ENCODE measurements at regions not wholly inside any gene's neighbourhood (a gene's known extent, or its start where the extent isn't known, plus 50 kb on each side); places are given as distances from the start of the nearest gene placed in this dataset.
"Not testable (repeated sequence)": the region's sequence is repeated elsewhere in the genome, so short reads cannot be mapped to it uniquely, and the experiment has no call there.

DNA sequence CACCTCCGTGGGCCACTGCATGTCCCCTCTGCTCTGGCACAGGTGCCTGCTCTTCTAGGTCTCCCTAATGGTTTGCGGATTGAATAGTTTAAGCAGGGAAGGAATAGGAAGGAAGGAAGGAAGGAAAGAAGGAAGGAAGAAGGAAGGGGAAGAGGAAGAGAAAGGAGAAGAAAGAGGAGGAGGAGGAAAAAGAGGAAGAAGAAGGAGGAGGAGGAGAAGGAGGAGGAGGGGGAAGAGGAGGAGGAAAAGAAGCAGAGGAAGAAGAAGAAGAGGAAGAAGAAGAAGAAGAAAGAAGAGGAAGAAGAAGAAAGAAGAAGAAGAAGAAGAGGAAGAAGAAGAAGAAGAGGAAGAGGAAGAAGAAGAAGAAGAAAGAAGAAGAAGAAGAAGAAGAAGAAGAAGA is 376.8 kb upstream of the PODXL start:
- not testable (repeated sequence) for DNase-seq

DNA sequence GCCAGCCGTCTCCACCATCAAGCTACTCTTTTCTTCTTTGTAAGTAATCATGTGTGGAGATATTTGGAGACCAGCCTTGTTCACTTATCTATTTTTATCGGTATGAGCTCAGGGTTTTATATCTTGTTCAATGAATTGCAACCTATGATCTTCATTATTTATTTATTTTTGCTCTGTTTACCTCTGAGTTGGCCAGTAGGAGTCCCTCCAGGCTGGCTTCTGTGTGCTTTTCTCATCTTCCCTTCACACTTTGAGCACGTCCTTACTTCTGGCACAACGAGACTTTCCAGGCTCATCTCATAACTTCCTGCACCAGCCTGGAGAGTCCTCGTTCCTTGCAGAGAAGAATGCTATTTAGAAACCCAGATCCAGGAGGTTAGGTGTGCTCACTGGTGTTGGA is 375.8 kb upstream of the PODXL start:
- no peak for DNase-seq

GRCh38 chr7:131931370-131931769 is 374.9 kb upstream of the PODXL start:
- no peak for DNase-seq

GRCh38 chr7:131929632-131930031 is 373.2 kb upstream of the PODXL start:
- no peak for DNase-seq

- no peak for DNase-seq
Measured at GRCh38 chr7:131927770-131928423, 371.5 kb upstream of the PODXL start.

DNA sequence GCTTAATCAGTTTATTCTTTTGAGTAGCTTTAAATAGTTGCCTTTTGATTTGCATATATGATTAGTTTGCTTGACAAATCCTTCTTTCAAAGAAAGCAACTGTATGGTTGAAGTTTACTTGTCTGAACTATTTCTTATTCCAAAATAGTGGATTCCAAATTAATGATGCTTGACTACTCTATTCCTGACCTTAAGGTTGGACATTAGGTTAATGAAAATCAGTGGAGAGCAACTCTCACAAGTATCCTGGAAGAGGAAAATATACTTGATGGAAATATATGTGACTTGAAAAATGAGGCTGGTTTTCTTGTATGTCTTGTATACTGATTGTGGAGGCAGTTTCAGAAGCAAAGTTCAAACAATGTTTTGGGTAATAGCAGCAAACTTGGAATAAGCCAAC is 369.2 kb upstream of the PODXL start:
- no peak for DNase-seq

GRCh38 chr7:131924857-131925256 is 368.4 kb upstream of the PODXL start:
- no peak for DNase-seq

DNA sequence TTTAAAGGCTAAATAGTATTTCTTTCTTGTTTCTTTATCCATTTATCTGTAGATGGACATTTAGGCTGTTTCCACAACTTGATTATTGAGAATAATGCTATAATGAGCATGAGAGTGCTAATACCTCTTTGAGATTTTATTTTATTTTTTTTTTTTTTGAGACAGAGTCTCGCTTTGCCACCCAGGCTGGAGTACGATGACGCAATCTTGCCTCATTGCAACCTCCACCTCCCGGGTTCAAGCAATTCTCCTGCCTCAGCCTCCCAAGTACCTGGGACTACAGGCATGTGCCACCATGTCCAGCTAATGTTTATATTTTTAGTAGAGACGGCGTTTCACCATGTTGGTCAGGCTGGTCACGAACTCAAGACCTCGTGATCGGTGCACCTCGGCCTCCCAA is 366.5 kb upstream of the PODXL start:
- DNase-seq = not testable (repeated sequence)

GRCh38 chr7:131921016-131921415 is 364.6 kb upstream of the PODXL start:
- no peak for DNase-seq

- no peak for DNase-seq
Measured at GRCh38 chr7:131919920-131920709, 363.7 kb upstream of the PODXL start.

DNA sequence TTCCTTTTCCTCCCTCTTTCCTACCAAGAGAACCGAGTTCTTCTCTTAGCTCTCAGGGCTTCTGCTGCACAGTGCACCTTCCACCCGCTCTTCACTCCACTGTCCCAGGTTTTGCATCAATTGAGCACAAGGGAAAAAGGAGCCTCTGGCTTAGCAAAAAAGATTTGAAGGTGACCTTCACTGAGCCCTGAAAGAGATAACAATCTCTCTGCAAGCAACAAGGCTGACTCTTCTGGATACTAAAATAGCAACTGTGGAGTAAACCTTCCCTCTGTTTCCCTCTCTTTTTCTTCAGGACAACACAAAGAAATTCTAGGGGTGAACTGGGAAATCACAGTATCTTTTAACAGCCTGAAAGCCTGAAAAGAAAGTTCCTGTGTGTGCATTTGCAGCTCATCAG is 354.7 kb upstream of the PODXL start:
- DNase-seq = no peak

DNA sequence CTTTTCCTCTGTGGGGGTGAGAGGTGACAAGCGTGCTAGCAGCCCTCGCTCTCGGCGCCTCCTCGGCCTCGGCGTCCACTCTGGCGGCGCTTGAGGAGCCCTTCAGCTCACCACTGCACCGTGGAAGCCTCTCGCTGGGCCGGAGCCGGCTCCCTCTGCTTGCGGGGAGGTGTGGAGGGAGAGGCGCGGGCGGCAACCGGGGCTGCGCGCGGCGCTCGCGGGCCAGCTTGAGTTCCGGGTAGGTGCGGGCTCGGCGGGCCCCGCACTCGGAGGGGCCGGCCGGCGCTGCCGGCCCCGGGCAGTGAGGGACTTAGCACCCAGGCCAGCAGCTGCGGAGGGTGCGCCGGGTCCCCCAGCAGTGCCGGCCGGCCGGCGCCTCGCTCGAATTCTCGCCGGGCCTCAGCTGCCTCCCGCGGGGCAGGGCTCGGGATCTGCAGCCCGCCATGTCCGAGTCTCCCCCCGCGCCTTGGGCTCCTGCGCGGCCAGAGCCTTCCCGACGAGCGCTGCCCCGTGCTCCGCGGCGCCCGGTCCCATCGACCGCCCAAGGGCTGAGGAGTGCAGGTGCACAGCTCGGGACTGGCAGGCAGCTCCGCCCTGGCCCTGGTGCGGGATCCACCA is 352.8 kb upstream of the PODXL start:
- peak; percentile 1 for DNase-seq

- DNase-seq = no peak
Measured at GRCh38 chr7:131908714-131909113, 352.3 kb upstream of the PODXL start.

DNA sequence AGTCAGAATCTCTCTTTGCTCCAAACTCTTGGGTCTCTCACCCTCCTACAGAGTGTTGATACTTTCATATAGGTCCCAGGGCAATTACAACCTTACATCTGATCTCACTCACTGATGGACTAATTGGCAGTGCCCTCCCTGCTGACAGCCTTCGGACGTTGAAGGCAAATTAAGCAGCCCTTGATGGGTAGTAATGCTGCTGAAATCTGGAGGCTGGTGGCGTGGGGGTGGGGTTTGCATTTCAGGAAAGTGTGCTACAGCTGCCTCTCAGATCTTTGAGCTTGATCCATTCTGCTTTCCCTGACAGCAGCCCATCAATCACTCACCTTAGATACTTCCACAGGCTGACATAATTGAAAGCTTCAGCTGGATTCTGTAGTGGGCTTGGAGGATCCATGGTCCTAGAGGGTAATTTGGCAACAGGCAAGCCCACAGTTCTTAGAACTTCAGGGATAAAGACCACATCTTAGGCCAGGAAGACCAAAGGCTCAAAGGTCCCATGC is 349.1 kb upstream of the PODXL start:
- DNase-seq = no peak

GRCh38 chr7:131904760-131905327 is 348.4 kb upstream of the PODXL start:
- no peak for DNase-seq

DNA sequence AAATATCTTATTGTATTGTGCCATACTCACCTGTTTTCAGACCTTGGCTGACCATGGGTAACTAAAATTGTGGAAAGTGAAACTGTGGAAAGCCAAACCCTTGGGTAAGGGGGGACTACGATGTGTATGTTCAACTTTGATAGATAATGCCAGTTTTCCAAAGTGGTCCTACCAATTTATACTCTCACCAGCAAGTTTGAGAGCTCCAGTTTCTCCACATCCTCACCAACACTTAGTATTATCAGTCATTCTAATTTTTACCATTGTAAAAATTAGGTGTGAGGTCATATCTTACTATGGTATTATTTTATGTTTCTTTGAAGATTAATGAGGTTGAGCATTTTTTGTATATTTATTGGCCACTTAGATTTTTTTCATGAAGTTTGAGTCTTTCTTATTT is 346.9 kb upstream of the PODXL start:
- no peak for DNase-seq

DNA sequence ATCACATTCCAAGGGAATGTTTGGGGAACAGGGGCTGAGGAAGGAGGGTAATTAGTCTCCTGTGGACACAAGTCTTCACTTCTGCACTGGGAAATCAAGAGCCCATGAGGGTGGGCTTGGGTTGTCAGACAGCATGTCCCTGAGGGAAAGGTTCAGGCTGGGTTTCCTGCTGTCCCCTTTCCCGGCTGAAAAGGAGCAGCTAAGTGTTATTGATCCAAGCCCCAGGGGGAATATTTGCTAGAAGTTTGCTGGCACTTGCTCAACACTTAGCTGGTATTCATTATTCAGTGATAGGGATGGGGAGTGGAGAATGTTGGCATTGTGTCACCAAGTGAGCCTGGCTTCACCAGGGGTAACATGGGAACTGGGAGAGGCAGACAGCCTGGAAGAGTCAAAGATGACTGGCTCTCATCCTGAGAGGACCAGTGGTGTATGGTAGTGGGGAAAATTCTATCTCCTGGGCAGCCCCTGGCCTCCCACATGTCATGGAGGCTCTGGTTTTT is 344.4 kb upstream of the PODXL start:
- no peak for DNase-seq

GRCh38 chr7:131899271-131900030 is 343.0 kb upstream of the PODXL start:
- no peak for DNase-seq

DNA sequence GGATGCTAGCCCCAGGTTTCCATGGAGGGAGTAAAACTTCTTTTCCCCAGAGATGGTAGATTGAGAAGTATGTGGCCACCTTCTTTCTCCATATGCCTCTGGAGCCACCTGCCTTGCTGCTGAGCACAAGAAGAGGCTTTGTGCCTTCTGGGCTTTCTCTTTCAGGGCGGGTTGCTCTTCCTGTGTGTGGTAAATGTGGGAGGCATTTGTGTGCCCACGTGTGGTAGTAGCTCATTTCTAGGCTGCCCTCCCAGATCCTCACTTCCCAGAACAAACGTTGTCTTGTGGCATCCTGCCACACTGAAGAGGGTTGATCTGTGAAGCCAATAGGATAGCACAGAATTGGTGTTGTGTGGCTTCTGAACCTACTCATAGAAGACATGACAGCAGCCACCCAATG is 342.0 kb upstream of the PODXL start:
- no peak for DNase-seq

GRCh38 chr7:131897790-131898165 is 341.4 kb upstream of the PODXL start:
- DNase-seq = no peak

DNA sequence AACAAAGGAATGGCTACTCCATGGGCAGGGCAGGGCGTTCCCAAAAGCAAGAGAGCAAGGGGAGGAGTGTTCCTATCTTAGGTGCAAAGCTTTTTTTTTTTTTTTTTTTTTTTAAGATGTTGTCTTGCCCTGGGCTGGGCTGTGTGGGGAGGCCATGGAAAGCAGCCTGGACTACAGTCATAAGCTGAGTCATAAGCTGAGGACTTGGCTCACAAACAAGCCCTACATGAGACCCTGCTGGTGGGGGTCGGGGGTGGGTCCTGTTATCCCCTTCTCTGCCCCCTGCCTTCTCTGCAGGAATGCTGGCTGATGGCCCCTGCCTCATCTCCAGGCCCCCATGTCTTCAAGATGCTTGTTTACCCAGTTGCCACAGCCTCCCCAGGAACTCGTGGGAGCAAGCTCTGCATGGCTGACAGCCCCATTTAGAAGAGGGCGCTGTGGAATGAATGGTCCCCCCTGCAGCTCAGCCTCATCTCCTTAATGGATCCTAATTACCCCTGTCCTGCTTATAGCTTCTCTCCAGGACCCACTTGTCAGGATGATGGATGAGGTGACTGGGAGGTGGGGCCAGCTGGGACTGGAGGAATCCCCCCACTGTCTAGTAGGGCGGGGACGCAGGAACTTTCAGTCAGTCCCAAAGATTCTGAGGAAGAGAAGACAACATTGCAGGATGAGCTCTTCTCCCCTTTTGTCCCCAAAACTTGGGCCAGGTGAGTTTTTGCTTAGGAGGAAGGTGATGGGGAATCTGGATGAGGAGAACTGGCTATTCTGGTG is 340.8 kb upstream of the PODXL start:
- DNase-seq = no peak

Measured in stimulated activated CD4-positive, alpha-beta T cell treated with anti-CD3 and anti-CD28 coated beads, Interleukin-15, amount 100 ng/mL, for 24 hours (primary cell).